ENCODE measurements at regions not wholly inside any gene's neighbourhood (a gene's known extent, or its start where the extent isn't known, plus 50 kb on each side); places are given as distances from the start of the nearest gene placed in this dataset.
A peak's percentile ranks its signal among the peaks of the same experiment; 100 is the strongest.

- no peak for TF ChIP-seq MAX (IDR thresholded peaks at IDR 0.05; ENCODE audit: low read depth)
- TF ChIP-seq YY1 (IDR thresholded peaks at IDR 0.05; ENCODE audit: low read depth) = no peak
- no peak for TF ChIP-seq POLR2AphosphoS5 (IDR thresholded peaks at IDR 0.05; ENCODE audit: low read depth, low read length)
- no peak for TF ChIP-seq CTCF (IDR thresholded peaks at IDR 0.05)
- peak in 1 of 2 experiments; percentile 86; a peak in 2 of 4 replicates for TF ChIP-seq EP300 (IDR thresholded peaks at IDR 0.05; ENCODE audit: borderline replicate concordance in 1 of 2, low read depth in 1 of 2, low read length in 1 of 2)
- no peak for TF ChIP-seq JUND (IDR thresholded peaks at IDR 0.05)
- TF ChIP-seq ELF1 (IDR thresholded peaks at IDR 0.05) = no peak
- TF ChIP-seq EZH2phosphoT487 (IDR thresholded peaks at IDR 0.05; ENCODE audit: borderline replicate concordance, low read depth) = no peak
- no peak for TF ChIP-seq RAD21 (IDR thresholded peaks at IDR 0.05; ENCODE audit: low read length)
- no peak for TF ChIP-seq FOXM1 (IDR thresholded peaks at IDR 0.05; ENCODE audit: low read depth)
- TF ChIP-seq GABPA (IDR thresholded peaks at IDR 0.05; ENCODE audit: low read depth) = no peak
- TF ChIP-seq REST (IDR thresholded peaks at IDR 0.05; ENCODE audit: low read depth, low read length) = peak; percentile 98
Measured at GRCh38 chr1:50308878-50309277, 114.4 kb downstream of the DMRTA2 start.
